Mucosa of descending colon (tissue), 3 donors: ENCODE measurements at regions not wholly inside any gene's neighbourhood (a gene's known extent, or its start where the extent isn't known, plus 50 kb on each side); places are given as distances from the start of the nearest gene placed in this dataset.
"Not testable (repeated sequence)": the region's sequence is repeated elsewhere in the genome, so short reads cannot be mapped to it uniquely, and the experiment has no call there.

Experiments
- ATAC-seq: fragments of 200-7000 bp; cut with Tn5 transposase; one replicate; pipeline ENCODE4 v1.9.1; 2020; ENCODE audit warnings: mild to moderate bottlenecking, moderate library complexity
- DNase-seq, 3 donors: peaks; one replicate each; pipeline ENCODE4 v3.0.0-alpha.2; 2020
- H3K36me3 ChIP-seq: fragments of 200-600 bp; one replicate; pipeline ENCODE4 v1.8.0; 2021; ENCODE audit warnings: low read depth, mild to moderate bottlenecking
- H3K4me1 ChIP-seq: fragments of 200-600 bp; one replicate; pipeline ENCODE4 v1.8.0; 2021; ENCODE audit warnings: low read depth, mild to moderate bottlenecking
- H3K4me3 ChIP-seq: fragments of 200-600 bp; one replicate; pipeline ENCODE4 v1.8.0; 2021; ENCODE audit warnings: mild to moderate bottlenecking
- H3K9me3 ChIP-seq: fragments of 200-600 bp; one replicate; pipeline ENCODE4 v1.8.0; 2021; ENCODE audit warnings: mild to moderate bottlenecking
- CTCF ChIP-seq: fragments of 200-600 bp; IDR thresholded peaks from one replicate; pipeline ENCODE4 v1.8.0; 2022; ENCODE audit warnings: antibody characterized with exemption, mild to moderate bottlenecking
- intact Hi-C, 2 donors: fragments of 100-400 bp; cut with DNase I in 1 of 2; cut with micrococcal nuclease in 1 of 2; formaldehyde crosslinking; loops; one replicate each; pipeline versions ENCODE4 v1.11.0 to v1.11.1; 2022; cut with DNase I, micrococcal nuclease
- donor health status: DM: no; HTN: no; CAD: no; lungs with moderate emphysema.
- donor health status: DM: no; HTN: no; CAD: no.
- donor health status: DM: no; HTN: yes; CAD: no.

- no peaks in the 10 kb centered on the region for H3K4me1 ChIP-seq
- intact Hi-C loops, result no loop called here
- H3K9me3 ChIP-seq, result no peaks in the 10 kb centered on the region
- DNase-seq, result no peak
- H3K4me3 ChIP-seq, result no peak overlapping the region
- H3K36me3 ChIP-seq, result no peaks in the 10 kb centered on the region
- no peak for TF ChIP-seq CTCF
- no peak for ATAC-seq
Observed at GRCh38 chr2:65937379-65938160, 497.4 kb upstream of the MEIS1 start.

GRCh38 chr2:65934992-65935629 is 499.8 kb upstream of the MEIS1 start:
- ATAC-seq, result no peak
- intact Hi-C loops, result no loop called here

GRCh38 chr2:65932571-65932970 is 500.2 kb upstream of the SPRED2 start:
- H3K4me1 ChIP-seq, result no peaks in the 10 kb centered on the region
- H3K9me3 ChIP-seq, result no peaks in the 10 kb centered on the region
- DNase-seq (no peak), ATAC-seq (no peak)
- no peaks in the 10 kb centered on the region for H3K36me3 ChIP-seq
- H3K4me3 ChIP-seq, result no peak overlapping the region
- no peak for TF ChIP-seq CTCF
- intact Hi-C loops, result no loop called here

More at GRCh38 chr2:65934992-65935629, 499.8 kb upstream of the MEIS1 start:
- no peaks in the 10 kb centered on the region for H3K36me3 ChIP-seq
- H3K4me3 ChIP-seq, result no peak overlapping the region
- H3K9me3 ChIP-seq, result no peaks in the 10 kb centered on the region
- no peaks in the 10 kb centered on the region for H3K4me1 ChIP-seq
- no peak for TF ChIP-seq CTCF
- DNase-seq, result no peak

- no peak for TF ChIP-seq CTCF
- Histone ChIP-seq H3K4me1 (no peaks in the 10 kb centered on the region), H3K9me3 (no peaks in the 10 kb centered on the region), H3K4me3 (no peak overlapping the region), H3K36me3 (no peaks in the 10 kb centered on the region)
- no peak for ATAC-seq
- no peak for DNase-seq
- intact Hi-C loops, result no loop called here
Observed at GRCh38 chr2:65931056-65931455, 498.7 kb upstream of the SPRED2 start.

- no peaks in the 10 kb centered on the region for H3K4me1 ChIP-seq
- H3K36me3 ChIP-seq, result no peaks in the 10 kb centered on the region
- no peak for ATAC-seq
- TF ChIP-seq CTCF, result no peak
- H3K9me3 ChIP-seq, result no peaks in the 10 kb centered on the region
- intact Hi-C loops, result no loop called here
- no peak overlapping the region for H3K4me3 ChIP-seq
- no peak for DNase-seq
Observed at GRCh38 chr2:65930259-65930658, 497.9 kb upstream of the SPRED2 start.

- intact Hi-C loops, H3K36me3 ChIP-seq, H3K4me3 ChIP-seq, H3K9me3 ChIP-seq, H3K4me1 ChIP-seq, ATAC-seq: not testable (repeated sequence)
- peak in 1 of 3 donors; percentile 32 for DNase-seq
Observed at GRCh38 chr2:65929664-65930063, 497.3 kb upstream of the SPRED2 start.
